SK-N-SH treated with all-trans-retinoic acid at 6 μM for 48 hours (cell line): ENCODE measurements at regions not wholly inside any gene's neighbourhood (a gene's known extent, or its start where the extent isn't known, plus 50 kb on each side); places are given as distances from the start of the nearest gene placed in this dataset.

ENCODE experiments used
- ATAC-seq: fragments of 200-7000 bp; cut with Tn5 transposase; 3 replicates; pipeline ENCODE4 v1.9.1; 2020; ENCODE audit warnings: mild to moderate bottlenecking, moderate library complexity
- ARNTL ChIP-seq: fragments of 450-650 bp; formaldehyde crosslinking; IDR thresholded peaks from 2 replicates; pipeline ENCODE4 v1.5.0; 2020; ENCODE audit warnings: low read depth, mild to moderate bottlenecking, moderate library complexity, borderline replicate concordance
- CREB5 ChIP-seq: fragments of 250-450 bp; sonication (Bioruptor Pico); IDR thresholded peaks from 2 replicates; pipeline ENCODE4 v1.5.1; 2020; ENCODE audit warnings: low read depth, mild to moderate bottlenecking, moderate library complexity
- CSDC2 ChIP-seq: fragments of 250-450 bp; sonication (Bioruptor Pico); IDR thresholded peaks from 2 replicates; pipeline ENCODE4 v1.5.0; 2020; ENCODE audit warnings: mild to moderate bottlenecking, moderate library complexity
- CSRNP3 ChIP-seq: fragments of 250-450 bp; sonication (Bioruptor Pico); IDR thresholded peaks from 2 replicates; pipeline ENCODE4 v1.5.1; 2021; ENCODE audit warnings: mild to moderate bottlenecking, moderate library complexity
- ESRRG ChIP-seq: fragments of 250-450 bp; sonication (Bioruptor Pico); IDR thresholded peaks from 2 replicates; pipeline ENCODE4 v1.6.1; 2021; ENCODE audit warnings: mild to moderate bottlenecking
- GLIS3 ChIP-seq: fragments of 250-450 bp; sonication (Bioruptor Pico); IDR thresholded peaks from 2 replicates; pipeline ENCODE4 v1.5.0; 2020; ENCODE audit warnings: mild to moderate bottlenecking, moderate library complexity
- ISL1 ChIP-seq: fragments of 250-450 bp; sonication (Bioruptor Pico); IDR thresholded peaks from 2 replicates; pipeline ENCODE4 v2.1.2; 2022; ENCODE audit warnings: mild to moderate bottlenecking, moderate library complexity
- PATZ1 ChIP-seq: fragments of 250-450 bp; sonication (Bioruptor Pico); IDR thresholded peaks from 2 replicates; pipeline ENCODE4 v1.8.0; 2020; ENCODE audit warnings: mild to moderate bottlenecking, moderate library complexity, borderline replicate concordance
- POU6F1 ChIP-seq: fragments of 250-450 bp; sonication (Bioruptor Pico); IDR thresholded peaks from 2 replicates; pipeline ENCODE4 v1.8.0; 2021; ENCODE audit warnings: low read depth, mild to moderate bottlenecking, moderate library complexity, borderline replicate concordance
- PPARA ChIP-seq: fragments of 250-450 bp; sonication (Bioruptor Pico); IDR thresholded peaks from 2 replicates; pipeline ENCODE4 v1.5.0; 2020; ENCODE audit warnings: mild to moderate bottlenecking, borderline replicate concordance
- RARB ChIP-seq: fragments of 250-450 bp; sonication (Bioruptor Pico); IDR thresholded peaks from 2 replicates; pipeline ENCODE4 v1.8.0; 2021; ENCODE audit warnings: mild to moderate bottlenecking, moderate library complexity
- SNAI2 ChIP-seq: fragments of 250-450 bp; sonication (Bioruptor Pico); IDR thresholded peaks from 2 replicates; pipeline ENCODE4 v1.5.0; 2020; ENCODE audit warnings: mild to moderate bottlenecking, moderate library complexity
- TCF4 ChIP-seq: fragments of 250-450 bp; sonication (Bioruptor Pico); IDR thresholded peaks from 2 replicates; pipeline ENCODE4 v1.8.0; 2021; ENCODE audit warnings: mild to moderate bottlenecking, moderate library complexity, borderline replicate concordance
- TOX ChIP-seq: fragments of 250-450 bp; sonication (Bioruptor Pico); IDR thresholded peaks from 2 replicates; pipeline ENCODE4 v1.8.0; 2021; ENCODE audit warnings: mild to moderate bottlenecking, moderate library complexity, borderline replicate concordance
- TSHZ2 ChIP-seq: fragments of 250-450 bp; sonication (Bioruptor Pico); IDR thresholded peaks from 2 replicates; pipeline ENCODE4 v1.5.0; 2020; ENCODE audit warnings: mild to moderate bottlenecking, moderate library complexity
- ZC3H10 ChIP-seq: fragments of 250-450 bp; sonication (Bioruptor Pico); IDR thresholded peaks from 2 replicates; pipeline ENCODE4 v1.5.1; 2021; ENCODE audit warnings: mild to moderate bottlenecking, moderate library complexity
- ZFP3 ChIP-seq: fragments of 250-450 bp; sonication (Bioruptor Pico); IDR thresholded peaks from 2 replicates; pipeline ENCODE4 v1.5.0; 2020; ENCODE audit warnings: mild to moderate bottlenecking, moderate library complexity
- ZFP30 ChIP-seq: fragments of 450-650 bp; formaldehyde crosslinking; IDR thresholded peaks from 2 replicates; pipeline ENCODE4 v1.5.0; 2022; ENCODE audit warnings: mild to moderate bottlenecking, moderate library complexity
- ZNF565 ChIP-seq: fragments of 450-650 bp; formaldehyde crosslinking; conservative IDR thresholded peaks from 2 replicates; pipeline ENCODE4 v1.5.0; 2020; ENCODE audit warnings: low read depth, mild to moderate bottlenecking, moderate library complexity
- ZNF8 ChIP-seq: fragments of 450-650 bp; formaldehyde crosslinking; IDR thresholded peaks from 2 replicates; pipeline ENCODE4 v1.5.0; 2020; ENCODE audit warnings: mild to moderate bottlenecking, moderate library complexity

- no peak for ATAC-seq
- no peak for TF ChIP-seq PPARA (CRISPR knock-in tag)
- no peak for TF ChIP-seq GLIS3
- no peak for TF ChIP-seq TCF4
- TF ChIP-seq RARB: no peak
- no peak for TF ChIP-seq SNAI2
- TF ChIP-seq ZNF8 (CRISPR knock-in tag): no peak
Observed at GRCh38 chr16:72299684-72300243, 127.8 kb upstream of the PMFBP1 start.

- no peak for ATAC-seq
- TF ChIP-seq ARNTL (CRISPR knock-in tag) (no peak), ESRRG (CRISPR knock-in tag) (no peak), POU6F1 (CRISPR knock-in tag) (no peak), SNAI2 (no peak), ZNF8 (CRISPR knock-in tag) (no peak), ZNF565 (no peak), TSHZ2 (CRISPR knock-in tag) (no peak), PPARA (CRISPR knock-in tag) (no peak)
Observed at GRCh38 chr16:72298961-72299360, 127.0 kb upstream of the PMFBP1 start.

- TF ChIP-seq SNAI2 (no peak), ESRRG (CRISPR knock-in tag) (no peak), TCF4 (no peak), ZNF8 (CRISPR knock-in tag) (no peak), ZC3H10 (CRISPR knock-in tag) (no peak), PATZ1 (CRISPR knock-in tag) (no peak), CSDC2 (CRISPR knock-in tag) (no peak), PPARA (CRISPR knock-in tag) (no peak), ZFP30 (CRISPR knock-in tag) (no peak), GLIS3 (no peak), CREB5 (CRISPR knock-in tag) (no peak), RARB (no peak)
- no peak for ATAC-seq
Observed at GRCh38 chr16:72295914-72296313, 124.0 kb upstream of the PMFBP1 start.

GRCh38 chr16:72291531-72291981, 119.6 kb upstream of the PMFBP1 start:
- TF ChIP-seq ZC3H10 (CRISPR knock-in tag) (peak; percentile 88; the same call in 1 of the 2 replicates), TOX (CRISPR knock-in tag) (peak; percentile 47; the same call in 1 of the 2 replicates), SNAI2 (peak; percentile 47; the same call in 1 of the 2 replicates), CREB5 (CRISPR knock-in tag) (peak; percentile 58; the same call in 1 of the 2 replicates), PPARA (CRISPR knock-in tag) (no peak), ISL1 (CRISPR knock-in tag) (peak; percentile 96), POU6F1 (CRISPR knock-in tag) (0 out of 2 replicates have a peak, but pooled peaks have one; percentile 1), ESRRG (CRISPR knock-in tag) (no peak), ZNF565 (no peak), ZFP3 (CRISPR knock-in tag) (no peak), CSRNP3 (peak; percentile 58; the same call in 1 of the 2 replicates), PATZ1 (CRISPR knock-in tag) (peak; percentile 82; the same call in 1 of the 2 replicates)
- peak; percentile 96 for ATAC-seq
